GM12873 (cell line): ENCODE measurements at regions not wholly inside any gene's neighbourhood (a gene's known extent, or its start where the extent isn't known, plus 50 kb on each side); places are given as distances from the start of the nearest gene placed in this dataset.

Experiments used
- CTCF ChIP-seq: IDR thresholded peaks from 2 replicates; pipeline ENCODE4 v1.5.1; 2012; ENCODE audit warnings: low read depth, mild to moderate bottlenecking, moderate library complexity, low read length, control low read depth; ENCODE audit not compliant: insufficient read depth; ENCODE audit errors: missing control alignments

- TF ChIP-seq CTCF = no peak
Measured at GRCh38 chr3:181056136-181056732, 66.7 kb upstream of the DNAJC19 start.

- TF ChIP-seq CTCF = no peak
Measured at GRCh38 chr3:181054538-181054937, 65.0 kb upstream of the DNAJC19 start.

GRCh38 chr3:181052256-181052655 lies 62.7 kb upstream of the DNAJC19 start:
- TF ChIP-seq CTCF = no peak

DNA sequence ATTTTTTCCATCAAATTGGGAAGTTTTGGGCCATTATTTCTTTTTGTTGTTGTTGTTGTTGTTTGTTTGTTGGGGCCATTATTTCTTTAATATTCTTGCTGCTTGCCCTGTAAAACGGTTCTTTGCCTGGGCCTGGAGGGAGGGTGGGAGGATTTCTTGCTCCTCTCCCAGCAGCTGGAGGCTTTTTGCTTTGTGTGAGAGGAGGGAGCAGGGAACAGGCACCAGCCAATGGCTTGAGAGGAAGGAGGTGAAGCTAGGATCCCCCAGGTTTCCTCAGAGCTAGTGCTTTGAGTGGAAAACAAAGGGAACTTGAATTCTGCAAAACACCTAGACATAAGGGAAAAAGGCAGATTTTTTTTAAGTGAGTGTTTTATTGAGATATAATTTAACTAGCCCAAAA lies 61.2 kb upstream of the DNAJC19 start:
- TF ChIP-seq CTCF = no peak

GRCh38 chr3:181040030-181040429 lies 50.5 kb upstream of the DNAJC19 start:
- no peak for TF ChIP-seq CTCF
